ENCODE measurements at regions not wholly inside any gene's neighbourhood (a gene's known extent, or its start where the extent isn't known, plus 50 kb on each side); places are given as distances from the start of the nearest gene placed in this dataset.

DNA sequence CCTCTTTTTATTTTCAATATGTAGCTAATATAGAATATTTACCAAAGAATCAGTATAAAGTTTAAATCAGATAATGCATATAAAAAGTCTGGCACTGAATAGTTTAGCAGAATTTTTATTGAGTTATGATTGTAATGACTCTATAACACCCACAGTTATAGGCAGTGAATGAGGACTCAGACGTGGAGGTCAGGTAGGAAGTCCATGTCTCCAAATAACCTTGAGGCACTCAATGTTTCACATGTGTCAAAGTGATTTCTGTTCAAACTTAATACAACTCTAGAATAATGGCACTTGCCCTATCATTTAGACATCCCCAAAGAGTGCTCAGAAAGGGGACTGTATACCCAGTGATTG, 332.1 kb downstream of the BMPER start:
- ATAC-seq (ENCODE audit: insufficient read depth, low read depth) (no peak), DNase-seq (no peak)
- H3K27ac ChIP-seq (ENCODE audit: low read length), result no peak overlapping the region
- H3K4me3 ChIP-seq (ENCODE audit: low read depth in 1 of 2, low read length in 2 of 2), result no peak overlapping the region
- no peak overlapping the region for H3K9ac ChIP-seq (ENCODE audit: low read depth, low read length)
- no peak overlapping the region for H2AFZ ChIP-seq (ENCODE audit: low read depth, low read length)
- TF ChIP-seq, protein P1, sequence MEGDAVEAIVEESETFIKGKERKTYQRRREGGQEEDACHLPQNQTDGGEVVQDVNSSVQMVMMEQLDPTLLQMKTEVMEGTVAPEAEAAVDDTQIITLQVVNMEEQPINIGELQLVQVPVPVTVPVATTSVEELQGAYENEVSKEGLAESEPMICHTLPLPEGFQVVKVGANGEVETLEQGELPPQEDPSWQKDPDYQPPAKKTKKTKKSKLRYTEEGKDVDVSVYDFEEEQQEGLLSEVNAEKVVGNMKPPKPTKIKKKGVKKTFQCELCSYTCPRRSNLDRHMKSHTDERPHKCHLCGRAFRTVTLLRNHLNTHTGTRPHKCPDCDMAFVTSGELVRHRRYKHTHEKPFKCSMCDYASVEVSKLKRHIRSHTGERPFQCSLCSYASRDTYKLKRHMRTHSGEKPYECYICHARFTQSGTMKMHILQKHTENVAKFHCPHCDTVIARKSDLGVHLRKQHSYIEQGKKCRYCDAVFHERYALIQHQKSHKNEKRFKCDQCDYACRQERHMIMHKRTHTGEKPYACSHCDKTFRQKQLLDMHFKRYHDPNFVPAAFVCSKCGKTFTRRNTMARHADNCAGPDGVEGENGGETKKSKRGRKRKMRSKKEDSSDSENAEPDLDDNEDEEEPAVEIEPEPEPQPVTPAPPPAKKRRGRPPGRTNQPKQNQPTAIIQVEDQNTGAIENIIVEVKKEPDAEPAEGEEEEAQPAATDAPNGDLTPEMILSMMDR (IDR thresholded peaks at IDR 0.05; ENCODE audit: borderline replicate concordance, extremely low read depth, low read length, poor library complexity, severe bottlenecking), result no peak
- no peak for TF ChIP-seq EZH2 (IDR thresholded peaks at IDR 0.05; ENCODE audit: borderline replicate concordance, low read depth, low read length, severe bottlenecking)
- H3K4me2 ChIP-seq (ENCODE audit: insufficient read depth, low read length), result no peak overlapping the region
- H4K20me1 ChIP-seq (ENCODE audit: insufficient read depth, low read length), result no peaks in the 10 kb centered on the region
- no peaks in the 10 kb centered on the region for H3K9me3 ChIP-seq (ENCODE audit: insufficient read depth, low read length, severe bottlenecking)
- no peaks in the 10 kb centered on the region for H3K4me1 ChIP-seq (ENCODE audit: insufficient read depth, low read length)
- H3K27me3 ChIP-seq (ENCODE audit: insufficient read depth, low read length, poor library complexity), result no peaks in the 10 kb centered on the region
- no peaks in the 10 kb centered on the region for H3K36me3 ChIP-seq (ENCODE audit: insufficient read depth, low read length)
- no peaks in the 10 kb centered on the region for H3K79me2 ChIP-seq (ENCODE audit: insufficient read depth, low read length)

DNA sequence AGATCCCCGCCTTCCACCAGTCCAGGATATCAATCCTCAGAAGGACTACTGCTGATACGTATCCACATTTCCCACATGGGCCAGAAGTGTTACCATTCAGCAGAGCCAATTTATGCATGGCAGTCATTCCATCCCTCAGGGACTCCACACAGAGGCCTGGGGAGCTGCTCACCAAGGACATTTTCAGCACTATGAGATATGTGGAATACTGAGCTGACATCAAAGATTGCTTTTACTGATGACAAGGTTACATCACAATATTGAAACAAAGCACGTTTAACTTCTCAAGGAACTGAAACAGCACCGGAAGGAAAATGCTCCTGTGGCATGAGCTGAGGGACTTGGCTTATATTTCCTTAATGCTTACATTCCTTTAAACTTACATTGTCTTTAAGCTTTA, 335.1 kb downstream of the BMPER start:
- H3K4me1 ChIP-seq (ENCODE audit: insufficient read depth, low read length), result no peaks in the 10 kb centered on the region
- DNase-seq (no peak), ATAC-seq (ENCODE audit: insufficient read depth, low read depth) (no peak)
- no peak overlapping the region for H3K4me2 ChIP-seq (ENCODE audit: insufficient read depth, low read length)
- no peak overlapping the region for H2AFZ ChIP-seq (ENCODE audit: low read depth, low read length)
- H3K4me3 ChIP-seq (ENCODE audit: low read depth in 1 of 2, low read length in 2 of 2), result no peak overlapping the region
- H4K20me1 ChIP-seq (ENCODE audit: insufficient read depth, low read length), result no peaks in the 10 kb centered on the region
- no peaks in the 10 kb centered on the region for H3K36me3 ChIP-seq (ENCODE audit: insufficient read depth, low read length)
- no peaks in the 10 kb centered on the region for H3K79me2 ChIP-seq (ENCODE audit: insufficient read depth, low read length)
- H3K9me3 ChIP-seq (ENCODE audit: insufficient read depth, low read length, severe bottlenecking), result no peaks in the 10 kb centered on the region
- TF ChIP-seq, protein P1 (IDR thresholded peaks at IDR 0.05; ENCODE audit: borderline replicate concordance, extremely low read depth, low read length, poor library complexity, severe bottlenecking), result no peak
- no peak for TF ChIP-seq EZH2 (IDR thresholded peaks at IDR 0.05; ENCODE audit: borderline replicate concordance, low read depth, low read length, severe bottlenecking)
- no peak overlapping the region for H3K9ac ChIP-seq (ENCODE audit: low read depth, low read length)
- no peak overlapping the region for H3K27ac ChIP-seq (ENCODE audit: low read length)
- no peaks in the 10 kb centered on the region for H3K27me3 ChIP-seq (ENCODE audit: insufficient read depth, low read length, poor library complexity)

DNA sequence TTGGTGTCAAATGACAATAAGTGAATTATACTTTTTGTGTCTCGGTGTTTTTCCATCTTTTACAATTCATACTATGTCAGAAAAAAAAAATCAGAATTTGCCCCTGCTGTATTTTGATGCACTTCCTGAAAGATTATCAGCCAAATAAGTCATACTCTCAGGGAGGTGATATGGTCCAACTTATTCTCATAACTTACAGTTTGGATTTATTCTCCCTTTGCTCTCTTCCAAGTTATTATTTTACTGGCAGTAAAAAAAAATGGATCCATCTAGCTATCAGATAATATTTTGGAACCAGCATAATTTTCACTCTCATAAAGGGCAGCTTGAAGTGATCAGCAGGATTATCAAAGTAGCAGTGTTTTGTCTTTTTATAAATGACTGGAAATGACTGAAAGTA, 337.1 kb downstream of the BMPER start:
- H3K9me3 ChIP-seq (ENCODE audit: insufficient read depth, low read length, severe bottlenecking), result no peaks in the 10 kb centered on the region
- no peaks in the 10 kb centered on the region for H3K79me2 ChIP-seq (ENCODE audit: insufficient read depth, low read length)
- DNase-seq (no peak), ATAC-seq (ENCODE audit: insufficient read depth, low read depth) (no peak)
- H3K4me3 ChIP-seq (ENCODE audit: low read depth in 1 of 2, low read length in 2 of 2), result no peak overlapping the region
- H3K9ac ChIP-seq (ENCODE audit: low read depth, low read length), result no peak overlapping the region
- no peaks in the 10 kb centered on the region for H3K4me1 ChIP-seq (ENCODE audit: insufficient read depth, low read length)
- no peak overlapping the region for H2AFZ ChIP-seq (ENCODE audit: low read depth, low read length)
- H4K20me1 ChIP-seq (ENCODE audit: insufficient read depth, low read length), result no peaks in the 10 kb centered on the region
- TF ChIP-seq, protein P1 (IDR thresholded peaks at IDR 0.05; ENCODE audit: borderline replicate concordance, extremely low read depth, low read length, poor library complexity, severe bottlenecking), result no peak
- TF ChIP-seq EZH2 (IDR thresholded peaks at IDR 0.05; ENCODE audit: borderline replicate concordance, low read depth, low read length, severe bottlenecking), result no peak
- no peaks in the 10 kb centered on the region for H3K27me3 ChIP-seq (ENCODE audit: insufficient read depth, low read length, poor library complexity)
- H3K4me2 ChIP-seq (ENCODE audit: insufficient read depth, low read length), result no peak overlapping the region
- no peaks in the 10 kb centered on the region for H3K36me3 ChIP-seq (ENCODE audit: insufficient read depth, low read length)
- H3K27ac ChIP-seq (ENCODE audit: low read length), result no peak overlapping the region

DNA sequence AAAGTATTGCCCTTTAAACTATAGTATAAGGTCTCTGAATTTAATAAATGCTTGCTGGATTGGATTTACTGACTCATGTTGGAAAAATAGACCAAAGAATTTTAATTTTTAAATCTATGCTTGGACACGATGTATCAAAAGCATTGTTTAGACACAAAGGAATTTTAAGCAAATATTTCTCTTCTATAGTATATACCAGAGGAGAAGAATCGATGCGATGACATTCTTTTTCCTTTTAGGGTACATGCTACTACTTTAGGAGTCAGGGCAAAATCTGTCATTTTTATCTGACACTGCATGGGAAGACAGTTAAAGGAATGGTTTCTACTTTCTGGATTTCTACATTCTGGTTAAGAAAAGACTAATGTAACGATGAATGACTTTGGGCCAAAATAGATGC, 339.9 kb downstream of the BMPER start:
- no peak overlapping the region for H3K4me3 ChIP-seq (ENCODE audit: low read depth in 1 of 2, low read length in 2 of 2)
- H3K9ac ChIP-seq (ENCODE audit: low read depth, low read length), result no peak overlapping the region
- H3K27ac ChIP-seq (ENCODE audit: low read length), result no peak overlapping the region
- no peak overlapping the region for H3K4me2 ChIP-seq (ENCODE audit: insufficient read depth, low read length)
- H3K36me3 ChIP-seq (ENCODE audit: insufficient read depth, low read length), result no peaks in the 10 kb centered on the region
- no peaks in the 10 kb centered on the region for H3K79me2 ChIP-seq (ENCODE audit: insufficient read depth, low read length)
- no peak for ATAC-seq (ENCODE audit: insufficient read depth, low read depth)
- no peak for DNase-seq
- no peaks in the 10 kb centered on the region for H3K27me3 ChIP-seq (ENCODE audit: insufficient read depth, low read length, poor library complexity)
- no peak for TF ChIP-seq EZH2 (IDR thresholded peaks at IDR 0.05; ENCODE audit: borderline replicate concordance, low read depth, low read length, severe bottlenecking)
- TF ChIP-seq, protein P1 (IDR thresholded peaks at IDR 0.05; ENCODE audit: borderline replicate concordance, extremely low read depth, low read length, poor library complexity, severe bottlenecking), result no peak
- H3K9me3 ChIP-seq (ENCODE audit: insufficient read depth, low read length, severe bottlenecking), result no peaks in the 10 kb centered on the region
- H2AFZ ChIP-seq (ENCODE audit: low read depth, low read length), result no peak overlapping the region
- no peaks in the 10 kb centered on the region for H3K4me1 ChIP-seq (ENCODE audit: insufficient read depth, low read length)
- H4K20me1 ChIP-seq (ENCODE audit: insufficient read depth, low read length), result no peaks in the 10 kb centered on the region

All from DND-41 (cell line).